K562 (cell line): ENCODE measurements at regions not wholly inside any gene's neighbourhood (a gene's known extent, or its start where the extent isn't known, plus 50 kb on each side); places are given as distances from the start of the nearest gene placed in this dataset.

Experiments
- ATAC-seq: fragments of 200-7000 bp; cut with Tn5 transposase; 3 replicates; pipeline ENCODE4 v1.9.1; 2020; ENCODE audit warnings: moderate library complexity
- BruUV-seq: library from RNA; stranded (reverse); fragments of 400-500 nt; replicated peaks from 2 replicates; lab custom pipeline; 2021; lab: Mats Ljungman, UMichigan
- CTCF ChIA-PET: fragments of 300-600 bp; formaldehyde crosslinking; extraction: SDS; loops from one replicate; lab custom pipeline; 2021; ENCODE audit warnings: low intra/inter-chr PET ratio; lab: Yijun Ruan, JAX
- POLR2A ChIA-PET: fragments of 300-600, 350-650 bp; sonication (Branson Sonifier 250); formaldehyde crosslinking; extraction: SDS; loops from one replicate; lab custom pipeline; 2021; ENCODE audit warnings: antibody characterized with exemption, inconsistent platforms; lab: Yijun Ruan, JAX
- DNase-seq, 4 experiments: peaks; one replicate each; pipeline versions ENCODE4 v3.0.0 to v3.0.0-alpha.2; 2011 to 2018; ENCODE audit warnings: low spot score in 3 of 4, mixed read lengths in 3 of 4; ENCODE audit errors: extremely low read depth in 1 of 4
- FAIRE-seq: peaks from 2 replicates; lab custom pipeline; 2011; peaks lifted over from hg19 to GRCh38; lab: Jason Lieb, UNC
- H2AFZ ChIP-seq: 2 replicates; pipeline ENCODE4 v1.6.0; 2011; ENCODE audit warnings: low read depth, low read length, control low read depth, inconsistent platforms
- H3K27ac ChIP-seq: fragments of 200-600 bp; 3 replicates; pipeline ENCODE4 v1.8.0; 2011; ENCODE audit warnings: low read depth, mild to moderate bottlenecking, control low read depth, inconsistent platforms, low read length, moderate library complexity, mixed read lengths; ENCODE audit errors: extremely low read depth
- H3K27me3 ChIP-seq, 2 experiments: fragments of 300-600 bp in 1 of 2; 2 replicates in 1 of 2; 3 replicates in 1 of 2; pipeline versions ENCODE4 v1.6.0 to v1.8.0; 2011; ENCODE audit warnings: inconsistent platforms in 2 of 2, low read length in 2 of 2, mild to moderate bottlenecking in 1 of 2, mixed read lengths in 1 of 2, moderate library complexity in 1 of 2; ENCODE audit not compliant: control insufficient read depth in 2 of 2, insufficient read depth in 2 of 2
- H3K36me3 ChIP-seq: fragments of 300-600 bp; 3 replicates; pipeline ENCODE4 v1.8.0; 2011; ENCODE audit warnings: mild to moderate bottlenecking, low read length, inconsistent platforms; ENCODE audit not compliant: control insufficient read depth, insufficient read depth
- H3K4me1 ChIP-seq, 2 experiments: fragments of 200-600 bp in 1 of 2; replicated peaks in 1 of 2; 2 replicates in 1 of 2; 3 replicates in 1 of 2; pipeline versions ENCODE4 v1.5.1 to v1.8.0; 2011; ENCODE audit warnings: inconsistent platforms in 2 of 2, low read length in 2 of 2, mild to moderate bottlenecking in 1 of 2, mixed read lengths in 1 of 2, moderate library complexity in 1 of 2; ENCODE audit not compliant: control insufficient read depth in 2 of 2, insufficient read depth in 2 of 2
- H3K4me2 ChIP-seq: 2 replicates; pipeline ENCODE4 v1.6.1; 2011; ENCODE audit warnings: low read length, control low read depth, inconsistent platforms, mixed read lengths; ENCODE audit not compliant: insufficient read depth
- H3K4me3 ChIP-seq: fragments of 200-600 bp; sonication (generic), shearing (Covaris generic); 2 replicates; pipeline ENCODE4 v1.5.1; 2016; ENCODE audit warnings: control low read depth, inconsistent platforms
- H3K79me2 ChIP-seq: fragments of 200-600 bp; 3 replicates; pipeline ENCODE4 v1.8.0; 2011; ENCODE audit warnings: low read length, inconsistent platforms; ENCODE audit not compliant: control insufficient read depth, insufficient read depth
- H3K9ac ChIP-seq, 2 experiments: 2 replicates each; pipeline versions ENCODE4 v1.6.0 to v1.6.1; 2011; ENCODE audit warnings: low read depth in 2 of 2, low read length in 2 of 2, control low read depth in 1 of 2, inconsistent platforms in 1 of 2, mild to moderate bottlenecking in 1 of 2, mixed read lengths in 1 of 2; ENCODE audit not compliant: insufficient read depth in 1 of 2
- H3K9me1 ChIP-seq: one replicate; pipeline ENCODE4 v1.6.0; 2011; ENCODE audit warnings: inconsistent platforms, mild to moderate bottlenecking, low read length, moderate library complexity; ENCODE audit not compliant: control insufficient read depth, insufficient read depth
- H3K9me3 ChIP-seq: replicated peaks from 2 replicates; pipeline ENCODE4 v1.5.1; 2011; ENCODE audit warnings: low read depth, low read length, inconsistent platforms; ENCODE audit not compliant: control insufficient read depth, insufficient read depth
- H4K20me1 ChIP-seq: replicated peaks from 2 replicates; pipeline ENCODE4 v1.6.1; 2011; ENCODE audit warnings: low read length, inconsistent platforms, mixed read lengths; ENCODE audit not compliant: control insufficient read depth, insufficient read depth
- BCL6 ChIP-seq: fragments of 250-450 bp; sonication (Bioruptor Pico); IDR thresholded peaks from 2 replicates; pipeline ENCODE4 v1.4.0; 2020
- C11orf30 ChIP-seq: fragments of 450-650 bp; IDR thresholded peaks from 2 replicates; pipeline ENCODE4 v1.6.1; 2016; ENCODE audit warnings: low read depth, mild to moderate bottlenecking
- PML ChIP-seq: IDR thresholded peaks from 2 replicates; pipeline ENCODE4 v1.6.1; 2012; ENCODE audit warnings: low read length, inconsistent platforms
- RFX1 ChIP-seq: fragments of 450-650 bp; IDR thresholded peaks from 2 replicates; pipeline ENCODE4 v1.6.1; 2016; ENCODE audit warnings: mild to moderate bottlenecking, moderate library complexity
- SLC30A9 ChIP-seq: fragments of 250-450 bp; sonication (Bioruptor Pico); IDR thresholded peaks from 2 replicates; pipeline ENCODE4 v1.8.0; 2022; ENCODE audit warnings: mild to moderate bottlenecking, moderate library complexity
- SMC3 ChIP-seq: conservative IDR thresholded peaks from 2 replicates; pipeline ENCODE4 v1.6.1; 2011; ENCODE audit warnings: low read depth, low read length, improper control_type of control experiment; ENCODE audit not compliant: insufficient read depth
- TEAD1 ChIP-seq, 2 experiments: fragments of 450-650 bp in 1 of 2; sonication (generic) in 1 of 2; formaldehyde crosslinking; IDR thresholded peaks; 2 replicates each; pipeline versions ENCODE4 v1.4.0 to v1.8.0; 2020 to 2022; ENCODE audit warnings: mild to moderate bottlenecking in 2 of 2, missing genetic modification reagents in 1 of 2
- ZNF316 ChIP-seq: fragments of 450-650 bp; IDR thresholded peaks from 2 replicates; pipeline ENCODE4 v1.6.1; 2016
- WGBS: fragments of 100-300 bp; shearing (Covaris generic); methylation state at CpG from one replicate; pipeline ENCODE4 v1.1.6; 2016; ENCODE audit warnings: low coverage, mixed read lengths; ENCODE audit not compliant: insufficient coverage; ENCODE audit errors: missing lambda C conversion rate; 5-methylcytosine and 5-hydroxymethylcytosine counted together
- in situ Hi-C: fragments of 300-500 bp; cut with MboI; formaldehyde crosslinking; loops from 4 replicates; pipeline ENCODE4 v1.15.0; 2018; ENCODE audit warnings: inconsistent platforms, mixed read lengths
- intact Hi-C: fragments of 100-400 bp; cut with micrococcal nuclease; formaldehyde crosslinking; loops from 2 replicates; pipeline ENCODE4 v1.14.2; 2022
- TF ChIP-seq, protein P1 (sequence below): fragments of 250-450 bp; sonication (Bioruptor Pico); IDR thresholded peaks from 2 replicates; pipeline ENCODE4 v1.8.0; 2022; ENCODE audit warnings: inconsistent platforms, mild to moderate bottlenecking, moderate library complexity, borderline replicate concordance
- TF ChIP-seq, protein P2 (sequence below): sonication (generic); formaldehyde crosslinking; IDR thresholded peaks from 2 replicates; pipeline ENCODE4 v1.8.1; 2022; ENCODE audit warnings: missing genetic modification reagents
- TF ChIP-seq, protein P3 (sequence below): sonication (generic); formaldehyde crosslinking; IDR thresholded peaks from 2 replicates; pipeline ENCODE4 v1.8.1; 2023; ENCODE audit warnings: mild to moderate bottlenecking, missing genetic modification reagents

DNA sequence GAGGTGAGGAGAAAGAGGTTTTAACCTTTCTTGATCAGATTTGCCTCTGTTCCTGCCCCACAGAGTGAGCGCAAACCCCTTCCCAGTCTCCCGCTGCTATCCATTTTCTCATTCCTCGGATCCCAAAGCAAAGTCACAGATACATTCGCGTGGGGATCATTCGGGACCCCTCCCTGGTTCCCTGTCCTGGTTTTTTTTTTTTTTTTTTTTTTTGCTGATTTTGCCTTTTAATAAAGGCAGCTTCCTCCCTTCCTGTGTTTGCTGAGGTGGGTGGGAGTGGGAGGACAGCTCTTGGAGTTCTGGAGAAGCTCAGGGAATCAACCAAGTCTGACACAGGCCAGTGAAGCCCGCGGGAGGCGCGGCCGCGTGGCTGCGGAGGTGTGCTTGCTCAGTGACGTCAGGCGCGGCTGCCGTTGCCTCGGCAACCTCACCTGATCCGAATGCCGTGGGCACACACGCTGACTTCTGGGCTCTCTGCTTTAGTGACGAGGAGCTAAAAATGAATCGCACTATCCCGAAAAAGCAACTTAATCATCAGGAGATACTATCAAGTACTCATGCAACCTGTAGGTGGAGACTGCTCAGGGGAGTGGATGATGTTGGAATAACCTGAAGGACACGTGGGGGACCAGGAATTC, 106.4 kb downstream of the TBX19 start:
- DNase-seq (no peak), FAIRE-seq (no peak), ATAC-seq (no peak)
- Histone ChIP-seq H3K27me3 (no peaks in the 10 kb centered on the region), H3K4me3 (no peak overlapping the region), H3K4me1 (peaks cover 2 to 4% of the 10 kb centered on the region in 2 experiments; a peak in 4 of 5 replicates), H3K9ac (no peak overlapping the region), H3K9me1 (no peaks in the 10 kb centered on the region), H3K79me2 (no peaks in the 10 kb centered on the region), H2AFZ (peak overlapping the region; percentile 52; the same call in 1 of the 2 replicates), H3K4me2 (no peak overlapping the region), H4K20me1 (no peaks in the 10 kb centered on the region), H3K27ac (no peak overlapping the region), H3K36me3 (no peaks in the 10 kb centered on the region), H3K9me3 (no peaks in the 10 kb centered on the region)
- TF ChIP-seq, protein P1, sequence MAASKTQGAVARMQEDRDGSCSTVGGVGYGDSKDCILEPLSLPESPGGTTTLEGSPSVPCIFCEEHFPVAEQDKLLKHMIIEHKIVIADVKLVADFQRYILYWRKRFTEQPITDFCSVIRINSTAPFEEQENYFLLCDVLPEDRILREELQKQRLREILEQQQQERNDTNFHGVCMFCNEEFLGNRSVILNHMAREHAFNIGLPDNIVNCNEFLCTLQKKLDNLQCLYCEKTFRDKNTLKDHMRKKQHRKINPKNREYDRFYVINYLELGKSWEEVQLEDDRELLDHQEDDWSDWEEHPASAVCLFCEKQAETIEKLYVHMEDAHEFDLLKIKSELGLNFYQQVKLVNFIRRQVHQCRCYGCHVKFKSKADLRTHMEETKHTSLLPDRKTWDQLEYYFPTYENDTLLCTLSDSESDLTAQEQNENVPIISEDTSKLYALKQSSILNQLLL (CRISPR knock-in tag), result no peak
- TF ChIP-seq C11orf30 (peak; percentile 20; the same call in 1 of the 2 replicates), PML (no peak), TEAD1 (CRISPR knock-in tag; IDR thresholded peaks at IDR 0.05) (no peak), ZNF316 (peak; percentile 51), RFX1 (peak; percentile 50), SMC3 (no peak), BCL6 (CRISPR knock-in tag) (no peak), SLC30A9 (CRISPR knock-in tag) (no peak)
- TF ChIP-seq, protein P2, sequence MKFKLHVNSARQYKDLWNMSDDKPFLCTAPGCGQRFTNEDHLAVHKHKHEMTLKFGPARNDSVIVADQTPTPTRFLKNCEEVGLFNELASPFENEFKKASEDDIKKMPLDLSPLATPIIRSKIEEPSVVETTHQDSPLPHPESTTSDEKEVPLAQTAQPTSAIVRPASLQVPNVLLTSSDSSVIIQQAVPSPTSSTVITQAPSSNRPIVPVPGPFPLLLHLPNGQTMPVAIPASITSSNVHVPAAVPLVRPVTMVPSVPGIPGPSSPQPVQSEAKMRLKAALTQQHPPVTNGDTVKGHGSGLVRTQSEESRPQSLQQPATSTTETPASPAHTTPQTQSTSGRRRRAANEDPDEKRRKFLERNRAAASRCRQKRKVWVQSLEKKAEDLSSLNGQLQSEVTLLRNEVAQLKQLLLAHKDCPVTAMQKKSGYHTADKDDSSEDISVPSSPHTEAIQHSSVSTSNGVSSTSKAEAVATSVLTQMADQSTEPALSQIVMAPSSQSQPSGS, result no peak
- TF ChIP-seq, protein P3, sequence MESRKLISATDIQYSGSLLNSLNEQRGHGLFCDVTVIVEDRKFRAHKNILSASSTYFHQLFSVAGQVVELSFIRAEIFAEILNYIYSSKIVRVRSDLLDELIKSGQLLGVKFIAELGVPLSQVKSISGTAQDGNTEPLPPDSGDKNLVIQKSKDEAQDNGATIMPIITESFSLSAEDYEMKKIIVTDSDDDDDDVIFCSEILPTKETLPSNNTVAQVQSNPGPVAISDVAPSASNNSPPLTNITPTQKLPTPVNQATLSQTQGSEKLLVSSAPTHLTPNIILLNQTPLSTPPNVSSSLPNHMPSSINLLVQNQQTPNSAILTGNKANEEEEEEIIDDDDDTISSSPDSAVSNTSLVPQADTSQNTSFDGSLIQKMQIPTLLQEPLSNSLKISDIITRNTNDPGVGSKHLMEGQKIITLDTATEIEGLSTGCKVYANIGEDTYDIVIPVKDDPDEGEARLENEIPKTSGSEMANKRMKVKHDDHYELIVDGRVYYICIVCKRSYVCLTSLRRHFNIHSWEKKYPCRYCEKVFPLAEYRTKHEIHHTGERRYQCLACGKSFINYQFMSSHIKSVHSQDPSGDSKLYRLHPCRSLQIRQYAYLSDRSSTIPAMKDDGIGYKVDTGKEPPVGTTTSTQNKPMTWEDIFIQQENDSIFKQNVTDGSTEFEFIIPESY (CRISPR knock-in tag), result peak; percentile 42; the same call in 1 of the 2 replicates
- in situ Hi-C loops (no loop called here), intact Hi-C loops (no loop called here)
- CTCF ChIA-PET, result no interaction called here
- WGBS, result 74% methylated on average over 25 of the region's 25 CpGs
- no TSS peak for BruUV-seq
- POLR2A ChIA-PET, result interaction anchor here (0.7 kb wide), 1 partner anchor 17 kb away, joined by 3 read pairs; no protein-coding TSS in a partner anchor
